ENCODE measurements at regions not wholly inside any gene's neighbourhood (a gene's known extent, or its start where the extent isn't known, plus 50 kb on each side); places are given as distances from the start of the nearest gene placed in this dataset.

DNA sequence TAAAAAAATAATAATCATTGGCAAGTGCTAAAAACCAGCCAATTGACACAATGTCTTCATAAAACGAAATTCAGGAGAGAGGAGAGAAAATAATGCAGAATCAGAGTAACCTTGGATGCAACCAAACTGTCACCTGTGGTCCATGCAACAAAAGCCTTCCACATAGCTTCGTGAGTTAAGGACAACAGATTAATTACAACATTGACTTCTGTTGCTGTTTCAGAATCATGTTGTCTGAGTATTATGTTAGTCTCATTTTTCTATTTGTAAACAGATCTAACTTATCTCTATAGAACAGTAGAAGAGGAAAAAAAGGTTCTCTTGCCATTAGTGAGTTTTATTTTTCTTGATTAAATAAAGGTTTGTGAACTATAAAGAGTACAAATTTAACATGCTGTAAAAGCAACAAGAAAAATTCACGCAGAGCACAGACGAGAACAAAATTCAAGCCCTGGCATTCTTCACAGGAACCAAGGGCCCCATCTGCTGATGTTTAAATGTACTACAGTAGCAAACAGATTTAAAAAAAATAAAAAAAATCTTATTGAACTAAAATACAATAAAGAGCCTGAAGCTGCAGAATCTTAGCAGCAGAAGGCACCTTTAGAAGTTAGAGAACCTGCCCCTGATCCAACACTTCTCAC lies 381.1 kb upstream of the PKN2 start:
- Histone ChIP-seq H3K4me3 (ENCODE audit: low read depth, low read length) (no peak overlapping the region), H3K9ac (ENCODE audit: low read depth, low read length) (no peak overlapping the region), H3K36me3 (ENCODE audit: control insufficient read depth, insufficient read depth, low read length) (no peaks in the 10 kb centered on the region), H3K27ac (ENCODE audit: low read depth, low read length) (no peak overlapping the region), H3K9me3 (ENCODE audit: control insufficient read depth, insufficient read depth, low read length) (no peaks in the 10 kb centered on the region), H3K4me1 (ENCODE audit: control insufficient read depth, insufficient read depth, low read length) (peaks cover 8% of the 10 kb centered on the region), H3K27me3 (ENCODE audit: control insufficient read depth, insufficient read depth, low read length) (no peaks in the 10 kb centered on the region)

GRCh38 chr1:88311265-88311664 lies 372.8 kb upstream of the PKN2 start:
- no peaks in the 10 kb centered on the region for H3K36me3 ChIP-seq (ENCODE audit: control insufficient read depth, insufficient read depth, low read length)
- H3K9me3 ChIP-seq (ENCODE audit: control insufficient read depth, insufficient read depth, low read length): peaks cover 18% of the 10 kb centered on the region
- no peak overlapping the region for H3K9ac ChIP-seq (ENCODE audit: low read depth, low read length)
- H3K27me3 ChIP-seq (ENCODE audit: control insufficient read depth, insufficient read depth, low read length): no peaks in the 10 kb centered on the region
- no peaks in the 10 kb centered on the region for H3K4me1 ChIP-seq (ENCODE audit: control insufficient read depth, insufficient read depth, low read length)
- no peak overlapping the region for H3K4me3 ChIP-seq (ENCODE audit: low read depth, low read length)
- no peak overlapping the region for H3K27ac ChIP-seq (ENCODE audit: low read depth, low read length)

- Histone ChIP-seq H3K36me3 (ENCODE audit: control insufficient read depth, insufficient read depth, low read length) (no peaks in the 10 kb centered on the region), H3K27me3 (ENCODE audit: control insufficient read depth, insufficient read depth, low read length) (no peaks in the 10 kb centered on the region), H3K4me1 (ENCODE audit: control insufficient read depth, insufficient read depth, low read length) (no peaks in the 10 kb centered on the region), H3K9me3 (ENCODE audit: control insufficient read depth, insufficient read depth, low read length) (peaks cover 18% of the 10 kb centered on the region), H3K27ac (ENCODE audit: low read depth, low read length) (no peak overlapping the region), H3K4me3 (ENCODE audit: low read depth, low read length) (no peak overlapping the region), H3K9ac (ENCODE audit: low read depth, low read length) (no peak overlapping the region)
These were observed 372.2 kb upstream of the PKN2 start for GRCh38 chr1:88311907-88312306.

DNA sequence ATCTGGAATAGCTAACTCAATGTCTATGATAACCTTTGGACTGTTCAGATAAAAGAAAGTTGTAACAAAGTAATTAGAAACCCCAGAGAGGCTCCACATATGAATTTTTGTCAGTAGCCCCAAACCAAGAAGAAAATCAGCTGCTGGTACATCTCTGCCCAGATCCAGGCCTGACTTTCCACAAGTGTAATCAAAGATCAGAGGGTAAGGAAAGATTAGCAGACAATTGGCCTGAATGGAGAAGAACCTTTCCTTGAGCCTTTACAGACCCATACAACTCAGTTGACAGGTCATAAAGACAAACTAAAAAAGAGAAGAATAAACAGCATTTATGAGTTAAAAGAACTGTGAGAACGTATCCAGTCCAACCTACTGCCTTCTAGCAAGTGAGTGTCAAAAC lies 366.7 kb upstream of the PKN2 start:
- no peaks in the 10 kb centered on the region for H3K9me3 ChIP-seq (ENCODE audit: control insufficient read depth, insufficient read depth, low read length)
- no peak overlapping the region for H3K27ac ChIP-seq (ENCODE audit: low read depth, low read length)
- no peak overlapping the region for H3K9ac ChIP-seq (ENCODE audit: low read depth, low read length)
- H3K4me1 ChIP-seq (ENCODE audit: control insufficient read depth, insufficient read depth, low read length): no peaks in the 10 kb centered on the region
- no peak overlapping the region for H3K4me3 ChIP-seq (ENCODE audit: low read depth, low read length)
- H3K36me3 ChIP-seq (ENCODE audit: control insufficient read depth, insufficient read depth, low read length): no peaks in the 10 kb centered on the region
- H3K27me3 ChIP-seq (ENCODE audit: control insufficient read depth, insufficient read depth, low read length): no peaks in the 10 kb centered on the region

- H3K4me3 ChIP-seq (ENCODE audit: low read depth, low read length): no peak overlapping the region
- no peaks in the 10 kb centered on the region for H3K27me3 ChIP-seq (ENCODE audit: control insufficient read depth, insufficient read depth, low read length)
These were observed 365.3 kb upstream of the PKN2 start for GRCh38 chr1:88318740-88319139.

GRCh38 chr1:88320291-88320690 lies 363.8 kb upstream of the PKN2 start:
- Histone ChIP-seq H3K4me3 (ENCODE audit: low read depth, low read length) (no peak overlapping the region), H3K9me3 (ENCODE audit: control insufficient read depth, insufficient read depth, low read length) (no peaks in the 10 kb centered on the region), H3K9ac (ENCODE audit: low read depth, low read length) (no peak overlapping the region), H3K27me3 (ENCODE audit: control insufficient read depth, insufficient read depth, low read length) (no peaks in the 10 kb centered on the region), H3K4me1 (ENCODE audit: control insufficient read depth, insufficient read depth, low read length) (no peaks in the 10 kb centered on the region), H3K27ac (ENCODE audit: low read depth, low read length) (no peak overlapping the region), H3K36me3 (ENCODE audit: control insufficient read depth, insufficient read depth, low read length) (no peaks in the 10 kb centered on the region)

More at GRCh38 chr1:88318740-88319139, 365.3 kb upstream of the PKN2 start:
- Histone ChIP-seq H3K9me3 (ENCODE audit: control insufficient read depth, insufficient read depth, low read length) (no peaks in the 10 kb centered on the region), H3K9ac (ENCODE audit: low read depth, low read length) (no peak overlapping the region), H3K27ac (ENCODE audit: low read depth, low read length) (no peak overlapping the region), H3K36me3 (ENCODE audit: control insufficient read depth, insufficient read depth, low read length) (no peaks in the 10 kb centered on the region), H3K4me1 (ENCODE audit: control insufficient read depth, insufficient read depth, low read length) (no peaks in the 10 kb centered on the region)

- Histone ChIP-seq H3K4me1 (ENCODE audit: control insufficient read depth, insufficient read depth, low read length) (no peaks in the 10 kb centered on the region), H3K27ac (ENCODE audit: low read depth, low read length) (no peak overlapping the region), H3K9ac (ENCODE audit: low read depth, low read length) (no peak overlapping the region), H3K27me3 (ENCODE audit: control insufficient read depth, insufficient read depth, low read length) (no peaks in the 10 kb centered on the region), H3K9me3 (ENCODE audit: control insufficient read depth, insufficient read depth, low read length) (no peaks in the 10 kb centered on the region), H3K36me3 (ENCODE audit: control insufficient read depth, insufficient read depth, low read length) (no peaks in the 10 kb centered on the region), H3K4me3 (ENCODE audit: low read depth, low read length) (no peak overlapping the region)
These were observed 362.4 kb upstream of the PKN2 start for GRCh38 chr1:88321706-88322105.

DNA sequence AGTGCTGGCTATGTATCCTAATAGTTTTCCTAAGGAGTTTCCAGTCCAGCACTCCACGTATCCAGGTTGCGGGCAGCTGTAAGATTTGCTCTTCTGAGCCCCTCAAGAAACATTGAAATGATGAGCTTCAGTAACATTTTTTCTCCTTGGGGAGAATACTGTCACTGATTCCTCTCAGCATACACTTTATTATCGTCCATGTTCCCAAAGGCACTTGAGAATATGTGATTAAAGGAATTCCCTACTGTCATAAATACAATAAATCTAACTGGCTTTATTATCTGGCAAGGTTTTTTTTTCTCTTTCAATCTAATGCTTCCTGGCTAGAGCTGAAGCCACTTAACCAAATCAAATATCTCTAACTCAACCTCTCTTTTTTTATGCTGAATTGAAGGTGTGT lies 359.2 kb upstream of the PKN2 start:
- no peak overlapping the region for H3K27ac ChIP-seq (ENCODE audit: low read depth, low read length)
- H3K27me3 ChIP-seq (ENCODE audit: control insufficient read depth, insufficient read depth, low read length): no peaks in the 10 kb centered on the region
- H3K4me3 ChIP-seq (ENCODE audit: low read depth, low read length): no peak overlapping the region
- H3K9ac ChIP-seq (ENCODE audit: low read depth, low read length): no peak overlapping the region
- no peaks in the 10 kb centered on the region for H3K9me3 ChIP-seq (ENCODE audit: control insufficient read depth, insufficient read depth, low read length)
- peaks cover 8% of the 10 kb centered on the region; the same call in 1 of the 2 replicates for H3K4me1 ChIP-seq (ENCODE audit: control insufficient read depth, insufficient read depth, low read length)
- no peaks in the 10 kb centered on the region for H3K36me3 ChIP-seq (ENCODE audit: control insufficient read depth, insufficient read depth, low read length)

- H3K9me3 ChIP-seq (ENCODE audit: control insufficient read depth, insufficient read depth, low read length): no peaks in the 10 kb centered on the region
- no peaks in the 10 kb centered on the region for H3K27me3 ChIP-seq (ENCODE audit: control insufficient read depth, insufficient read depth, low read length)
- H3K4me1 ChIP-seq (ENCODE audit: control insufficient read depth, insufficient read depth, low read length): peaks cover 8% of the 10 kb centered on the region; the same call in 1 of the 2 replicates
- H3K36me3 ChIP-seq (ENCODE audit: control insufficient read depth, insufficient read depth, low read length): no peaks in the 10 kb centered on the region
- no peak overlapping the region for H3K4me3 ChIP-seq (ENCODE audit: low read depth, low read length)
- peak overlapping the region; percentile 75 for H3K27ac ChIP-seq (ENCODE audit: low read depth, low read length)
- H3K9ac ChIP-seq (ENCODE audit: low read depth, low read length): no peak overlapping the region
These were observed 356.4 kb upstream of the PKN2 start for GRCh38 chr1:88327391-88328267.

DNA sequence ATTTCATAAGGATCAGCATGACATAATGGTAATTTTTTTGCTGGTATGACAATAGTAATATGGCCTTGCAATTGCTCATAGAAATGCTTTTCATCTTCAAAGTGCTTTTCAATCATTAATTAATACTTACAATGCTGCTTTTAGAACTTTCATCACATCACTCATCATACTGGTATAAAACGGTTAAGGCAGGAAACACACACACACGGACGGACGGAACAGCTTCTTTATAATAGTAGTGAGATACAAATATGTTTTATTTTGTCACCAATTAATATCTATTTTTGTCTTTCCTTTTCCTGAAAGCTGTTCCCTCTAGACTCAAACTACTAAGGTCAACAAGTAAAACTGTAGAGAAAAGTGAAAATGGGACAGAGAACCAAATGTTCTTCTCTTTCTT lies 353.9 kb upstream of the PKN2 start:
- Histone ChIP-seq H3K27ac (ENCODE audit: low read depth, low read length) (no peak overlapping the region), H3K4me3 (ENCODE audit: low read depth, low read length) (no peak overlapping the region), H3K9ac (ENCODE audit: low read depth, low read length) (no peak overlapping the region), H3K36me3 (ENCODE audit: control insufficient read depth, insufficient read depth, low read length) (no peaks in the 10 kb centered on the region), H3K9me3 (ENCODE audit: control insufficient read depth, insufficient read depth, low read length) (no peaks in the 10 kb centered on the region), H3K4me1 (ENCODE audit: control insufficient read depth, insufficient read depth, low read length) (peaks cover 8% of the 10 kb centered on the region; the same call in 1 of the 2 replicates), H3K27me3 (ENCODE audit: control insufficient read depth, insufficient read depth, low read length) (no peaks in the 10 kb centered on the region)

GRCh38 chr1:88333086-88333695 lies 350.9 kb upstream of the PKN2 start:
- H3K27ac ChIP-seq (ENCODE audit: low read depth, low read length): no peak overlapping the region
- H3K9ac ChIP-seq (ENCODE audit: low read depth, low read length): no peak overlapping the region
- no peaks in the 10 kb centered on the region for H3K36me3 ChIP-seq (ENCODE audit: control insufficient read depth, insufficient read depth, low read length)
- H3K4me1 ChIP-seq (ENCODE audit: control insufficient read depth, insufficient read depth, low read length): no peaks in the 10 kb centered on the region
- no peak overlapping the region for H3K4me3 ChIP-seq (ENCODE audit: low read depth, low read length)
- H3K9me3 ChIP-seq (ENCODE audit: control insufficient read depth, insufficient read depth, low read length): no peaks in the 10 kb centered on the region
- H3K27me3 ChIP-seq (ENCODE audit: control insufficient read depth, insufficient read depth, low read length): no peaks in the 10 kb centered on the region

Data from HUES48 (cell line).